ENCODE measurements at regions not wholly inside any gene's neighbourhood (a gene's known extent, or its start where the extent isn't known, plus 50 kb on each side); places are given as distances from the start of the nearest gene placed in this dataset.

DNA sequence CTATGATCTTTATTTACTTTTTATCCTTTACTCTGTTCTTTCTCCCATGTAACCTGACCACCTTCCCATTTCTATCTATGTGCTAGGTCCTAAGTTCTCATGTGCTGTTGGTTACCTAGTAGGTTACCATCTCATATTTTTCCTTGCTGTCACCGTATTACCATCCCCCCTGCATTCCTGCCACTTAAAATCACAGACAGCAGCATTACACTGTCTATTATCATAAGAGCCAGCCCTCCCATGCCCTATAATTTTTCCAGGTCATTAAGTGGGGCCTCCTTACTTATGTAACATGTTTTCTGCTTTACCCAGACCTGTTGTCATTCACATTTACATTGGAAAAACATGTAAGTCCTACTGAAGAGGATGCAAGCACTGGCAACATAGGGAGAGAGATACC is 202.9 kb downstream of the HS3ST3A1 start:
- TF ChIP-seq EZH2 (IDR thresholded peaks at IDR 0.05; ENCODE audit: borderline replicate concordance, low read depth, low read length, poor library complexity, severe bottlenecking) = no peak
- TF ChIP-seq, protein P1, sequence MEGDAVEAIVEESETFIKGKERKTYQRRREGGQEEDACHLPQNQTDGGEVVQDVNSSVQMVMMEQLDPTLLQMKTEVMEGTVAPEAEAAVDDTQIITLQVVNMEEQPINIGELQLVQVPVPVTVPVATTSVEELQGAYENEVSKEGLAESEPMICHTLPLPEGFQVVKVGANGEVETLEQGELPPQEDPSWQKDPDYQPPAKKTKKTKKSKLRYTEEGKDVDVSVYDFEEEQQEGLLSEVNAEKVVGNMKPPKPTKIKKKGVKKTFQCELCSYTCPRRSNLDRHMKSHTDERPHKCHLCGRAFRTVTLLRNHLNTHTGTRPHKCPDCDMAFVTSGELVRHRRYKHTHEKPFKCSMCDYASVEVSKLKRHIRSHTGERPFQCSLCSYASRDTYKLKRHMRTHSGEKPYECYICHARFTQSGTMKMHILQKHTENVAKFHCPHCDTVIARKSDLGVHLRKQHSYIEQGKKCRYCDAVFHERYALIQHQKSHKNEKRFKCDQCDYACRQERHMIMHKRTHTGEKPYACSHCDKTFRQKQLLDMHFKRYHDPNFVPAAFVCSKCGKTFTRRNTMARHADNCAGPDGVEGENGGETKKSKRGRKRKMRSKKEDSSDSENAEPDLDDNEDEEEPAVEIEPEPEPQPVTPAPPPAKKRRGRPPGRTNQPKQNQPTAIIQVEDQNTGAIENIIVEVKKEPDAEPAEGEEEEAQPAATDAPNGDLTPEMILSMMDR (conservative IDR thresholded peaks at IDR 0.05; ENCODE audit: low read depth, low read length) = no peak
- peaks cover 11% of the 10 kb centered on the region for H3K9me3 ChIP-seq (ENCODE audit: low read depth, low read length, poor library complexity, severe bottlenecking)
- H3K27ac ChIP-seq (ENCODE audit: low read depth, low read length, poor library complexity, severe bottlenecking) = no peak overlapping the region
- BruUV-seq (replicated peaks) = no TSS peak
- H3K36me3 ChIP-seq (ENCODE audit: insufficient read depth, low read length, poor library complexity, severe bottlenecking) = no peaks in the 10 kb centered on the region
- no peak for DNase-seq (ENCODE audit: low spot score)
- no peak overlapping the region for H3K4me3 ChIP-seq (ENCODE audit: low read depth, low read length, poor library complexity, severe bottlenecking)
- CTCF ChIA-PET = no interaction called here
- POLR2A ChIA-PET (ENCODE audit: low non-redundant PET) = no interaction called here
- no peaks in the 10 kb centered on the region for H3K27me3 ChIP-seq (replicated peaks; ENCODE audit: insufficient read depth, low read depth, low read length, poor library complexity)
- intact Hi-C loops (cut with micrococcal nuclease; ENCODE audit: unreplicated experiment) = loop anchor here (10.0 kb wide), 1 partner anchor 56 kb away; no protein-coding TSS in a partner anchor
- no peaks in the 10 kb centered on the region for H3K4me1 ChIP-seq (ENCODE audit: insufficient read depth, low read length, poor library complexity, severe bottlenecking)

DNA sequence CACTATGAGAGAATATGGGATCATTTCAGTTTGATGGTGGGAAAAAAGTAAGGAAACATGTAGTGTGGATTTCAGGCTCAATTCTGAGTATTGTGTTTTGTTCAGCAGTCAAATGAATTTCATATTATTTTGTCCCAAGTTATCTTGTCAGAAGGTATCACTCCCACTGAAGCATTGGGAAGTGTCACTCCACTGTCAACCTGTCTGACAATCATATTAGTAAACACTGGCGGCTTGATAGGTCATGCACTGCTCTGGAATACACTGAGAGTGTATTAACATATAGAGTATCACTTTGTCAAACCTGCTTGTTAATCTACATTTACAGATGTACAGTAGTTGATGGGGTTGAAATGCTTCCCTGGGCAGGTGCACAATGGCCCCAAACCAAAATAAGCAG is 203.6 kb downstream of the HS3ST3A1 start:
- no TSS peak for BruUV-seq (replicated peaks)
- TF ChIP-seq EZH2 (IDR thresholded peaks at IDR 0.05; ENCODE audit: borderline replicate concordance, low read depth, low read length, poor library complexity, severe bottlenecking) = no peak
- TF ChIP-seq, protein P1 (conservative IDR thresholded peaks at IDR 0.05; ENCODE audit: low read depth, low read length) = no peak
- H3K9me3 ChIP-seq (ENCODE audit: low read depth, low read length, poor library complexity, severe bottlenecking) = peaks cover 11% of the 10 kb centered on the region
- H3K27me3 ChIP-seq (replicated peaks; ENCODE audit: insufficient read depth, low read depth, low read length, poor library complexity) = no peaks in the 10 kb centered on the region
- no peaks in the 10 kb centered on the region for H3K36me3 ChIP-seq (ENCODE audit: insufficient read depth, low read length, poor library complexity, severe bottlenecking)
- no peak overlapping the region for H3K4me3 ChIP-seq (ENCODE audit: low read depth, low read length, poor library complexity, severe bottlenecking)
- CTCF ChIA-PET = no interaction called here
- DNase-seq (ENCODE audit: low spot score) = no peak
- H3K4me1 ChIP-seq (ENCODE audit: insufficient read depth, low read length, poor library complexity, severe bottlenecking) = no peaks in the 10 kb centered on the region
- POLR2A ChIA-PET (ENCODE audit: low non-redundant PET) = no interaction called here
- intact Hi-C loops (cut with micrococcal nuclease; ENCODE audit: unreplicated experiment) = loop anchor here (10.0 kb wide), 1 partner anchor 57 kb away; no protein-coding TSS in a partner anchor
- H3K27ac ChIP-seq (ENCODE audit: low read depth, low read length, poor library complexity, severe bottlenecking) = no peak overlapping the region

DNA sequence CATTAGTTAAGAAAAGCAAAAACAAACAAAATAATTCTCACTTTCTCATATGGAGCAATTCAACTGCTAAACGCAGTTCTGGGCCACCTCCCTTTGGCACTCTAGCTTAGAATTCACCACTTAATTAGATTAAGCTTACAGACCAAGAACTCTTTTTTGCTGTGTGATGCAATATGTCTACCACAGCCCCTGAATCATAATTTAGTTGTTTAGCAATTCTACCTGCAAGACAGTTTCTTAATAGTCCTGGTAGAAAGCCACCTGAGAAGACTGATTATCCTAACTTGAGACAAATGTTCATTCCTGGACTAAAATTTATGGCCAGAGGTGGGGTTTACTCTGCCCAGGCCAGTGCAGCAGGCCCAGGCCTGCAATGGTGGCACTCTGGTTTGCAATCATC is 205.9 kb downstream of the HS3ST3A1 start:
- DNase-seq (ENCODE audit: low spot score) = no peak
- TF ChIP-seq EZH2 (IDR thresholded peaks at IDR 0.05; ENCODE audit: borderline replicate concordance, low read depth, low read length, poor library complexity, severe bottlenecking) = no peak
- no TSS peak for BruUV-seq (replicated peaks)
- Histone ChIP-seq H3K27ac (ENCODE audit: low read depth, low read length, poor library complexity, severe bottlenecking) (no peak overlapping the region), H3K9me3 (ENCODE audit: low read depth, low read length, poor library complexity, severe bottlenecking) (peaks cover 17% of the 10 kb centered on the region), H3K27me3 (replicated peaks; ENCODE audit: insufficient read depth, low read depth, low read length, poor library complexity) (no peaks in the 10 kb centered on the region), H3K4me1 (ENCODE audit: insufficient read depth, low read length, poor library complexity, severe bottlenecking) (no peaks in the 10 kb centered on the region), H3K4me3 (ENCODE audit: low read depth, low read length, poor library complexity, severe bottlenecking) (no peak overlapping the region), H3K36me3 (ENCODE audit: insufficient read depth, low read length, poor library complexity, severe bottlenecking) (no peaks in the 10 kb centered on the region)
- intact Hi-C loops (cut with micrococcal nuclease; ENCODE audit: unreplicated experiment) = loop anchor here (10.0 kb wide), 1 partner anchor 59 kb away; no protein-coding TSS in a partner anchor
- POLR2A ChIA-PET (ENCODE audit: low non-redundant PET) = no interaction called here
- CTCF ChIA-PET = no interaction called here

DNA sequence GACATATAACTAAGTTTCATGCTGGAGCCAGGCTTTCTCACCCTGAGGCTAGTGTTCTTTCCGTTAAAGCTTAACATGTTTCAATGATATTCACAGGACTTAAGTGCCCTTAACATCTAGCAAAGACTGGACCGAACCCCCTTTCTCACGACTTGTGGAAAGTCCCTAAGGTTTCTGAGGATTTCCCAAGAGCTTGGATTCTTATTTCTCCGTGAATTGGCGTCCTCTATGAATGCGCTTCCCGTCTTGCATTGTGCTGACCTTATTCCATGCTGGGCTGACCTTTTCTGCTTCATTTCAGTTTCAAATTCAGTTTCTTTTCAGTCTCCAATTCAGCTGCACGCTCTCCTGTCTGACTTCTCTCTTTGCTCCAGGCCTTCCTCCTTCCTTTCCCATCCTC is 206.4 kb downstream of the HS3ST3A1 start:
- Histone ChIP-seq H3K4me1 (ENCODE audit: insufficient read depth, low read length, poor library complexity, severe bottlenecking) (no peaks in the 10 kb centered on the region), H3K36me3 (ENCODE audit: insufficient read depth, low read length, poor library complexity, severe bottlenecking) (no peaks in the 10 kb centered on the region), H3K27ac (ENCODE audit: low read depth, low read length, poor library complexity, severe bottlenecking) (no peak overlapping the region), H3K9me3 (ENCODE audit: low read depth, low read length, poor library complexity, severe bottlenecking) (peaks cover 16% of the 10 kb centered on the region), H3K27me3 (replicated peaks; ENCODE audit: insufficient read depth, low read depth, low read length, poor library complexity) (no peaks in the 10 kb centered on the region), H3K4me3 (ENCODE audit: low read depth, low read length, poor library complexity, severe bottlenecking) (no peak overlapping the region)
- no TSS peak for BruUV-seq (replicated peaks)
- POLR2A ChIA-PET (ENCODE audit: low non-redundant PET) = no interaction called here
- TF ChIP-seq, protein P1 (conservative IDR thresholded peaks at IDR 0.05; ENCODE audit: low read depth, low read length) = no peak
- TF ChIP-seq EZH2 (IDR thresholded peaks at IDR 0.05; ENCODE audit: borderline replicate concordance, low read depth, low read length, poor library complexity, severe bottlenecking) = no peak
- CTCF ChIA-PET = no interaction called here
- intact Hi-C loops (cut with micrococcal nuclease; ENCODE audit: unreplicated experiment) = loop anchor here (10.0 kb wide), 1 partner anchor 59 kb away; no protein-coding TSS in a partner anchor
- DNase-seq (ENCODE audit: low spot score) = no peak

Data from A673 (cell line).